HG02870 (cell line): ENCODE measurements at regions not wholly inside any gene's neighbourhood (a gene's known extent, or its start where the extent isn't known, plus 50 kb on each side); places are given as distances from the start of the nearest gene placed in this dataset.

Experiments
- ATAC-seq: cut with Tn5 transposase; IDR thresholded peaks from one replicate; pipeline ENCODE4 v1.9.1; 2021; ENCODE audit warnings: mild to moderate bottlenecking, moderate library complexity; ENCODE audit not compliant: unreplicated experiment

DNA sequence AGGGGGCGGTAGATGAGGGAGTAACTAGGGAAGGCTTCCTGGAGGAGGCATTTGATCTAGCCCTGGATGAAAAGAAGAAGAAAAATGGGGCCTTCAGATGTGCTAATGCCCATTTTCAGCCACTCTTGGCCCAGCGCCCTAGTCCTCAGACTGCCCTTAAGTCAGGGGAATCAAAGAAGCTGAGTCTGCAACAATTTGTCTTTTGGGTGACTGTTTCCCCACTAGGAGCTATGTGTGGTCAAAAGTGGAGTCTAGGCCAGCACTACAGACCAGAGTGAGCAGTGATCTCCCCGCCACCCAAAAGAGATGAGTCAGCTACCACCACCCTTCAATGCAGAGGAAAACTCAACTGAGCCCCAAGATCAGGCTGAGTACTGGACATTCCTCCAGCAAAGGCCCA lies 542.1 kb downstream of the BNC2 start:
- ATAC-seq = no peak

GRCh38 chr9:16329671-16330113 lies 540.8 kb downstream of the BNC2 start:
- ATAC-seq = no peak

- no peak for ATAC-seq
These were observed 539.4 kb downstream of the BNC2 start for GRCh38 chr9:16331031-16331430.

DNA sequence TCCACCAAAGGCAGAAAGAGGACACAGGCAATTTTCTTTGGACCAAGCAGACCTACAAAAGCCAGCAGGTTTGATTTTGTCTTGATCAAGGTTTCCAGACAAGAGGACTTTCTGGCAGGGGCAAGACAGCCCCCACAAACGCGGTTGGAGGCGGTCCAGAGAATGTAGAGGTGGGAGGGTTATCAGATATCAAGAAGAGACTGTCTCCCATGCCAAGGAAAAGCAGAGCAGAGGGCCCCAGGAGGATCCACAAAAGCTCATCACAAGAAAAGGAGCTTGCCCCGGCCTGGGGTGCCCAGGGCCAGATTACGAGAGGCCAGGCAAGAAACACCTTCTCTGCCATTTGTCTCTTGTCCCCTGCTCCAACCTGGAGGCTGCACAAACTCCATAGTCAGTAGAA lies 538.9 kb downstream of the BNC2 start:
- ATAC-seq = no peak

DNA sequence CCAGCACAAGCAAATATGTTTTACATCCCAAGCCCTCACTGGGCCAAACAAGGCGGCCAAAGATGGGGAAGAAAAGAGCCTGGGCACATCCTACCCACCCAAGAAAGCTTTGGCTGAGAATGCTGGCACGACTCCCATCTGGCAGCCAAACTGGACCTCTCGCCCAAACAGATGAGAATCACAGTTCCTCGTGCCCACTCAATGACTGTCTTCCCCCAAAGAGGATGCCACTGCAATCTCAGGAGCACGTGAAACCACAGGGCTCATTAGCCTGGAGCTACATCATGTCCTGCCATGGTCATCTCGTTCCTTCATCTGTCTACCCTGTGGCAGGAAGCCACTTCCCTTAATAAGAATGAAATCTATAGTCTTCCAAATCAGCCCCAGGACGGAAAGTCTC lies 536.8 kb downstream of the BNC2 start:
- ATAC-seq = no peak

DNA sequence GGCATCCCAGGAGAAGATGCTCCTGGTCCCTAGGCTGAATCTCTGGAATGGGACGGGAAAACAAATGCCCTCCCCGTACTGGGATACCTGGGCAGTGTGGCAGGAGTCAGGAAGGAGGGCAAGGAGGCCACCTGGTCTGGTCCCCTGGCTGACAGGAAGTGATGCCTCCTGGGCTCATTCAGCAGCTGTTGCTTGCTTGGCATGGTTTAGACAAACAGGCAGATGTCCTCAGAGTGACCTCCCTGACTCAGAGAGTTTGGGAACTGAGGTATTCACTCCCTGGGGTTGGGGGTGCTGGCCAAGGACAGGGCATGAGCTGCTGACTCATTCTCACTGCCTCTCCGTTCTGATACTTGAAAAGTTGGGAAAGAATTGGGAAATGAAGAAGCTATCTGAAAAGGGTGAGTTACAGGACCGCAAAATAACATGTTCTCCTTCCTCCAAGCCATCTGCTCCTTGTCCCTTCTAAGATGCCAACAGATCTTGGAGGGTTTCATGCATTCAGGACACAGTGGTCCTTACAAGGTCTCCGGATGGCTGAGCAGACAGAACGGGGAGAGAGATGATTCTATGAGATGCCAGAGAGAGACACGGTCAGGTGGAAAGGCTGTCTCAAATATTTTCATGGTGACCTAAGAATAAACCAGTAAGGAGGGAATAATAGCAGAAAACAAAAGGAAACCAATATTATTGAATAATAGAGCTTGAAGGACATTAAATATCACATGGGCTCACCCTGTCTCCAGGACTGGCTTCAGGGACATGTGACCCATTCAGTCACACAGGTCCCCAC lies 534.5 kb downstream of the BNC2 start:
- no peak for ATAC-seq

DNA sequence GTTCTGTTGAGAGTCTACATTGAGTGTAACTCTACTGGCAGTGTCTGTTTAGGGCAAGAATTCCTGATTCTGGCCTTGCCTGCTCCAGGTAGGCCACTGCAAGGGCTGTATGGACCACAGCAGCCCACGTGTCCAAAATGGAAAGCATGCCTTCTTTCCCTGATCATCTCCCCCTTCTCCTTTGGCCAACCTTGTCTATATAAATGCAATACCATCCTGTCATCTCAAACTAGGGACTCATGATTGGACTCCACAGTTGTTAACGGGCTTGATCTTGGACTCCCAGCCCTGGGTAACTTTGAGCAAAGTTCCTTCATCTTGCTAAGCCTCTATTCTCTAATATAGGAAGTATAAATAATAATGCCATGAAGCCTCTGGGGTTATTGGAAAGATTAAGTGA lies 533.6 kb downstream of the BNC2 start:
- no peak for ATAC-seq

DNA sequence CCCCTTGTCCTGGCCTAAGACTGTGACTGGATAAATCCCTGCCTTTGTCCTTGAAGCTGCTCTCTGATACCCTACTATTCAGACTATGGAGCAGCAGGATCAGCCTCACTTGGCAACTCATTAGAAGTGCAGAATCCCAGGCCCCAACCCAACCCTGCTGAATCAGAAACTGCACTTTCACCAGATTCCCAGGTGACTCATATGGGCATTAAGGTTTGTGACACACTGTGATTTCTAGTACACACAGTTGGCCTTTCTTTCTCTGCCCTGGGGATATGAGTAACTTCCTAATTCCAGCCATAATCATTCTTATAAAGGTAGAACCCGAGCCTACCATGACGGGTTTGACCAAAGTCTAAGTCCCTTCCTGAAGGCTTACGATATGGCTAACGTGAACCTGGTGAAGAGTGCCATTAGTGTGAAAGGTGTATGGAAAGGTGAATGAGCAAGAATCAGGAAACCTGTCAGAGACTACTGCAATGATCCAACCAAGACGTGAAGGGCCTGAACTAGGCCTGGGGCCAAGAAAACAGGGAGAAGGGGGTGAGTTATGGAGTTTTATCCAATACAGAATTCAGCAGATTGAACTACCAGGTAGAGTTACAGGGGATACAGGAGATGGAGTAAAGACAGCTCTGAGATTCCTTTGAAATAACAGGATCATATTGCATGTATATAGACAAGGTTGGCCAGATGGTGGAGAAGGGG lies 533.0 kb downstream of the BNC2 start:
- ATAC-seq = no peak

GRCh38 chr9:16341177-16341576 lies 529.3 kb downstream of the BNC2 start:
- ATAC-seq = no peak

GRCh38 chr9:16342246-16343020 lies 528.0 kb downstream of the BNC2 start:
- no peak for ATAC-seq

- no peak for ATAC-seq
These were observed 526.9 kb downstream of the BNC2 start for GRCh38 chr9:16343249-16344237.

DNA sequence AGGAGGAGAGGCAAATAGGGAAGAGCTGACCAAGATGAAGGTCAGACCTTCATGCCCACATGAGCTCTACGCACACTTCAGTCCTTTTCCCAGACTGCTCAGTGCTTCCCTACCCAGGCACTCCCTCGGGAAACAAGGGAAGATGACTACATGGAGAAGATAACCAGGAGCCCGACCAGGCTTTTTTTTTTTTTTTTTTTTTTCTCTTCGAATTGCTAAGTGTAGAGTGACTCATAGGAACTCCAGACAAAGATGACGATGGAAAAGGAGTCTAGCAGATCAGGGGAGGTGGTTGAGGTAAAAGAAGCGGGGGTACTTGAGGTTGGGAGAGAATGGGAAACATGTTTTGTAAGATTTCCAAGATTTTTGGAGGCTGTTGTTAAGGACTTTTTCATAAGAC lies 526.1 kb downstream of the BNC2 start:
- no peak for ATAC-seq

- ATAC-seq = no peak
These were observed 524.6 kb downstream of the BNC2 start for GRCh38 chr9:16345902-16346301.

GRCh38 chr9:16347886-16348285 lies 522.6 kb downstream of the BNC2 start:
- no peak for ATAC-seq

DNA sequence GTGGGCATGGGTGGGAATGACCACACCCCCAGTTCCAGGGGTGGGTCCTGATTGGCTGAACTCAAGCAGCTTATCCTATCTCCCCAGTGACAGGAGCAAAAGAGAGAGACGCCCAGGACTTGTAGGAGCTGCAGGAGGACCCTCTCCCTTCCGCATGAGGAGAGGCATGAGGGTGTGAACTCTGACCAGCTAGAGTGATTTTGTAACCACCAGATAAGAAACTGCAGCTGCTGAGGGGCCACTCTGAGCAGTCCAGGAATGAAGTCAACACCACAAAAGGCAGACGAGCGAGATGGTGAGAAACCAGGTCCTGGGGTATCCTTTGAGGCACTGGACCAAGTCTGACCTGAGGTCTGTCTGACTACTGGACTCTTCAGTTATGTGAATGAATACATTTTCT lies 521.9 kb downstream of the BNC2 start:
- ATAC-seq = no peak

GRCh38 chr9:16352251-16352650 lies 518.2 kb downstream of the BNC2 start:
- ATAC-seq = no peak

DNA sequence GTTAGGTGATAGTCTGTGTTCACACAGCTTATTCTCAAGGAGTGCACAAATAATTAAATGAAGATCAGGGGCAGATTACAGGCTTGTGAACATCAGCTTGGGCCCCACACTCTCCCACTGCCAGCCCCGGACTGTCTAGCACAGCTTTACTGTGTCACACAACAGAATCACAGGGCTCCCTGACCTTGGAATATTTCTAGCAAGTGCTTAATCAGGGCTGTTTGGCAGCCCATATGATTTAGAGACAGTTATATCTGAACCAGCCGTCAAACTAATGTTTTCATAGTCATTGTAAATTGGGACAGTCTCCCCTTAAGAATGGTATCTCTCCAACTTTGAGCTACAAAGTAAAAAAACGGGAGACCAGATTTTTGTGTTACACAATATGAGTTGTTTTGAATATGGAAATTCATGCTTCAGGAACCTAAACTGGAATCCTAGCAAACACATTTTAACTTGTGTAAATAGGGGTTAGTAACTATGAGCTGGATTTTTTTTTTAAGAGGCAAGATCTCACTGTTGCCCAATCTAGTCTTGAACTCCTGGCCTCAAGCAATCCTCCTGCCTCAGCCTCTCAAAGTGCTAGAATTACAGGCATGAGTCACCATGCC lies 517.6 kb downstream of the BNC2 start:
- ATAC-seq = no peak

- ATAC-seq = no peak
These were observed 514.2 kb downstream of the BNC2 start for GRCh38 chr9:16356196-16356765.

DNA sequence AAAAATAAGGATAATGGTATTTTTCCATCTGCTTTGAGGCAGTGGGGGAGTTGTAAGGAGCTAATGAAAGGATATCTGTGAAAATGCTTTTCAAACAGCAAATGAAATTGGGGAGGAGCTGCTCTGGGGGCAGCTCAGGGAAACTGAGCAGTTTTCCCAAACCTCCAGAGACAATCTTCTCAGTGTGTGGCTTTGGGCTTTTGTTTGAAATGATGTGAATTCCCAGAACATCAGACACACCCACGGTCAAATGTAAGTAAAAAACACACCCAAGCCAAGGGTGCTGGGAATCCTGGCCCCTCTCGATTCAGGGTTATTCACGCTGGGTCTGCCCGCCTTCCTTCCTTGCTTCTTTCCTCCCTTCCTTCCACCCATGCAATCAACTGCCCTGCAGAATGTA lies 512.6 kb downstream of the BNC2 start:
- no peak for ATAC-seq

DNA sequence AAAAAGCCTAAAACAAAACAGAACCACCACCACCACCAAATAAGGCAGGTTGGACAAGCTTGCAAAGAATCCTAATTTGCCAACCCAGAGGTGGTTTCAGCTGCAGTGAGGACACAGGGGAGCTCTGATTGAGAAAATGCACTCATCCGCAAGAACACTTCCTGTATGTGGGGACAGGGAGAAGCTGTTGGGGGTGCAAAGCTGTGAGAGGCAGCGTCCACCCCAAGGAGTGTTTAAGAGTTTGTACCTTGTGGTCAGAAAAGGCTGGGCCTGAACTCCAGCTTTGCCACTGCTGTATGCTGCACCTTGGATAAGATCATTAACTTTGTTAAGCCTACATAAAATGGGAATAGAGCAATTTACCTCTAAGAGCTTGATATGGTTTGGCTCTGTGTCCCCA lies 511.7 kb downstream of the BNC2 start:
- no peak for ATAC-seq
